ENCODE measurements at regions not wholly inside any gene's neighbourhood (a gene's known extent, or its start where the extent isn't known, plus 50 kb on each side); places are given as distances from the start of the nearest gene placed in this dataset.

GRCh38 chr5:97418462-97418861 is 235.4 kb upstream of the RIOK2 start:
- ChIA-PET CTCF (no interaction called here), POLR2A (ENCODE audit: unreplicated experiment) (no interaction called here)
- Histone ChIP-seq H4K8ac (ENCODE audit: low read depth in 2 of 2, low read length in 2 of 2) (no peak overlapping the region), H3K79me1 (ENCODE audit: low read depth in 1 of 2, low read length in 2 of 2) (no peaks in the 10 kb centered on the region), H2BK15ac (ENCODE audit: low read depth, low read length) (no peak overlapping the region), H2BK120ac (ENCODE audit: low read depth, low read length) (no peak overlapping the region), H3K56ac (ENCODE audit: extremely low read depth, insufficient read depth, low read length) (no peak overlapping the region), H3K9ac (ENCODE audit: low read depth, low read length) (no peak overlapping the region), H2AK9ac (replicated peaks; ENCODE audit: low read depth, low read length, poor library complexity) (no peak overlapping the region), H3K14ac (replicated peaks; ENCODE audit: low read depth, low read length) (no peak overlapping the region), H4K91ac (ENCODE audit: insufficient read depth, low read depth, low read length) (no peak overlapping the region), H2BK5ac (ENCODE audit: low read depth, low read length, poor library complexity, severe bottlenecking) (no peak overlapping the region), H3K4ac (ENCODE audit: low read depth, low read length) (no peak overlapping the region), H2AK5ac (ENCODE audit: low read depth, low read length) (no peak overlapping the region), H3K9me1 (ENCODE audit: insufficient read depth, low read length) (no peaks in the 10 kb centered on the region), H3K36me3 (ENCODE audit: control insufficient read depth, insufficient read depth, low read length) (no peaks in the 10 kb centered on the region), H3K18ac (ENCODE audit: low read depth, low read length) (no peak overlapping the region), H4K5ac (ENCODE audit: low read depth, low read length) (no peak overlapping the region), H3K27me3 (ENCODE audit: control insufficient read depth, insufficient read depth, low read length) (peaks cover 2% of the 10 kb centered on the region; the same call in 1 of the 2 replicates), H2BK20ac (ENCODE audit: low read depth, low read length) (no peak overlapping the region), H3K27ac (ENCODE audit: insufficient read depth, low read length) (no peak overlapping the region), H3K4me3 (ENCODE audit: insufficient read depth, low read depth, low read length) (no peak overlapping the region), H4K20me1 (ENCODE audit: insufficient read depth, low read length) (no peaks in the 10 kb centered on the region), H2AFZ (replicated peaks; ENCODE audit: low read length, poor library complexity) (no peak overlapping the region), H3K4me1 (ENCODE audit: control insufficient read depth, insufficient read depth, low read length) (no peaks in the 10 kb centered on the region), H3K23ac (ENCODE audit: low read depth, low read length) (no peak overlapping the region), H3K9me3 (ENCODE audit: control insufficient read depth, insufficient read depth, low read length) (no peaks in the 10 kb centered on the region), H3K4me2 (ENCODE audit: low read depth, low read length) (no peak overlapping the region)
- 100% methylated on average over 1 of the region's 1 CpG; no CpG with 5 or more reads in 1 of the 2 experiments for WGBS, 2 experiments (ENCODE audit: extremely low coverage in 2 of 2, insufficient read length in 1 of 2)
- DNase-seq (no peak), ATAC-seq (ENCODE audit: low read depth) (no peak)
- dilution Hi-C loops (cut with HindIII; ENCODE audit: low sequenced_read_pairs, unreplicated experiment) = no loop called here
- TF ChIP-seq USF2 (IDR thresholded peaks at IDR 0.05; ENCODE audit: low read depth, low read length) (no peak), MAFK (IDR thresholded peaks at IDR 0.05; ENCODE audit: low read depth, low read length) (no peak), RAD21 (IDR thresholded peaks at IDR 0.05; ENCODE audit: low read length) (no peak)
- intact Hi-C loops (cut with micrococcal nuclease) = no loop called here
- in situ Hi-C loops (cut with MboI; ENCODE audit: low sequenced_read_pairs) = no loop called here
- no TSS peak for BruUV-seq (replicated peaks)
